A549 (cell line): ENCODE measurements at regions not wholly inside any gene's neighbourhood (a gene's known extent, or its start where the extent isn't known, plus 50 kb on each side); places are given as distances from the start of the nearest gene placed in this dataset.

Source experiments
- ATAC-seq, 2 experiments: fragments of 200-7000 bp in 1 of 2; fragments of >200 bp in 1 of 2; cut with Nextera tagmentation in 1 of 2; cut with Tn5 transposase in 1 of 2; 3 replicates each; pipeline versions ENCODE4 v1.8.0 to v1.9.1; 2018 to 2020; ENCODE audit warnings: mild to moderate bottlenecking in 1 of 2, moderate library complexity in 1 of 2
- CTCF ChIA-PET: fragments of 300-600 bp; sonication (Branson Sonifier 250); formaldehyde crosslinking; extraction: SDS; loops from one replicate; lab custom pipeline; 2021; ENCODE audit warnings: antibody characterized with exemption, inconsistent platforms; lab: Yijun Ruan, JAX
- POLR2A ChIA-PET: fragments of 350-600 bp; formaldehyde crosslinking; extraction: SDS; loops from one replicate; lab custom pipeline; 2021; ENCODE audit warnings: antibody characterized with exemption, inconsistent platforms; lab: Yijun Ruan, JAX
- DNase-seq, 2 experiments: peaks; one replicate each; pipeline versions ENCODE4 v3.0.0 to v3.0.0-alpha.2; 2011 to 2016; ENCODE audit warnings: low read depth in 1 of 2, low spot score in 1 of 2
- FAIRE-seq: peaks from 2 replicates; lab custom pipeline; 2011; peaks lifted over from hg19 to GRCh38; lab: Jason Lieb, UNC
- H3K27ac ChIP-seq, 2 experiments: fragments of >200 bp; sonication (Bioruptor Twin); formaldehyde crosslinking; 3 replicates each; pipeline ENCODE4 v1.5.1; 2016 to 2017
- H3K4me1 ChIP-seq: fragments of >200 bp; sonication (Bioruptor Twin); formaldehyde crosslinking; 3 replicates; pipeline ENCODE4 v1.6.1; 2016
- H3K4me2 ChIP-seq: fragments of >200 bp; sonication (Bioruptor Twin); formaldehyde crosslinking; 3 replicates; pipeline ENCODE4 v1.6.1; 2016
- H3K4me3 ChIP-seq: fragments of >200 bp; sonication (Bioruptor Twin); formaldehyde crosslinking; 3 replicates; pipeline ENCODE4 v1.5.1; 2016
- H3K9me3 ChIP-seq: fragments of >200 bp; sonication (Bioruptor Twin); formaldehyde crosslinking; 3 replicates; pipeline ENCODE4 v1.6.1; 2016
- ATOH8 ChIP-seq: fragments of 250-450 bp; sonication (Bioruptor Pico); IDR thresholded peaks from 2 replicates; pipeline ENCODE4 v1.5.0; 2020; ENCODE audit warnings: low read depth, mild to moderate bottlenecking, moderate library complexity
- BCL3 ChIP-seq: fragments of >200 bp; sonication (Bioruptor Twin); formaldehyde crosslinking; IDR thresholded peaks from 3 replicates; pipeline ENCODE4 v1.6.1; 2016
- CBX2 ChIP-seq: fragments of 200-600 bp; sonication (generic); IDR thresholded peaks from 2 replicates; pipeline ENCODE4 v1.6.1; 2016; ENCODE audit warnings: low read depth, mild to moderate bottlenecking, borderline replicate concordance
- CEBPB ChIP-seq, 2 experiments: fragments of >200 bp in 1 of 2; sonication (Bioruptor Twin) in 1 of 2; formaldehyde crosslinking in 1 of 2; IDR thresholded peaks; 2 replicates each; pipeline ENCODE4 v1.6.1; 2012 to 2016
- EHMT2 ChIP-seq: fragments of 200-600 bp; sonication (generic); IDR thresholded peaks from 2 replicates; pipeline ENCODE4 v1.6.1; 2016; ENCODE audit warnings: antibody characterized with exemption, low read depth, mild to moderate bottlenecking, moderate library complexity
- EP300 ChIP-seq, 2 experiments: fragments of >200 bp; sonication (Bioruptor Twin); formaldehyde crosslinking; IDR thresholded peaks; 2 replicates in 1 of 2; 3 replicates in 1 of 2; pipeline ENCODE4 v1.6.1; 2016 to 2017
- FOSL2 ChIP-seq, 2 experiments: fragments of 450-650 bp in 1 of 2; fragments of >200 bp in 1 of 2; sonication (Bioruptor Twin) in 1 of 2; formaldehyde crosslinking; IDR thresholded peaks; 2 replicates each; pipeline versions ENCODE4 v1.5.0 to v1.6.1; 2016 to 2020; ENCODE audit warnings: mild to moderate bottlenecking in 1 of 2, moderate library complexity in 1 of 2
- GATA3 ChIP-seq: IDR thresholded peaks from 2 replicates; pipeline ENCODE4 v1.6.1; 2012; ENCODE audit warnings: borderline replicate concordance
- HEYL ChIP-seq: fragments of 250-450 bp; sonication (Bioruptor Pico); IDR thresholded peaks from 2 replicates; pipeline ENCODE4 v1.8.0; 2021; ENCODE audit warnings: mild to moderate bottlenecking, moderate library complexity
- JUN ChIP-seq, 2 experiments: fragments of >200 bp; sonication (Bioruptor Twin); formaldehyde crosslinking; IDR thresholded peaks; 2 replicates in 1 of 2; 3 replicates in 1 of 2; pipeline ENCODE4 v1.6.1; 2016 to 2017
- JUNB ChIP-seq: fragments of >200 bp; sonication (Bioruptor Twin); formaldehyde crosslinking; IDR thresholded peaks from 2 replicates; pipeline ENCODE4 v1.6.1; 2016
- MAFK ChIP-seq: fragments of 450-650 bp; IDR thresholded peaks from 2 replicates; pipeline ENCODE4 v1.6.1; 2014; ENCODE audit not compliant: partially characterized antibody
- MAX ChIP-seq: IDR thresholded peaks from 2 replicates; pipeline ENCODE4 v1.6.1; 2012
- NFE2L2 ChIP-seq: fragments of 150-350 bp; conservative IDR thresholded peaks from 2 replicates; pipeline ENCODE4 v1.6.1; 2014; ENCODE audit warnings: low read length
- NR3C1 ChIP-seq: fragments of >200 bp; sonication (Bioruptor Twin); formaldehyde crosslinking; IDR thresholded peaks from 3 replicates; pipeline ENCODE4 v1.6.1; 2017
- PBX3 ChIP-seq: IDR thresholded peaks from 2 replicates; pipeline ENCODE4 v1.6.1; 2012
- POLR2AphosphoS2 ChIP-seq: conservative IDR thresholded peaks from 2 replicates; pipeline ENCODE4 v1.6.1; 2012; ENCODE audit warnings: low read length, improper control_type of control experiment, inconsistent platforms
- RARB ChIP-seq: fragments of 250-450 bp; sonication (Bioruptor Pico); IDR thresholded peaks from 2 replicates; pipeline ENCODE4 v1.8.0; 2021; ENCODE audit warnings: mild to moderate bottlenecking, moderate library complexity
- REST ChIP-seq: fragments of 200-600 bp; sonication (generic); IDR thresholded peaks from 2 replicates; pipeline ENCODE4 v1.6.1; 2016; ENCODE audit warnings: antibody characterized with exemption, mild to moderate bottlenecking, moderate library complexity
- RFX5 ChIP-seq: fragments of 450-650 bp; IDR thresholded peaks from 2 replicates; pipeline ENCODE4 v1.7.1; 2014; ENCODE audit warnings: antibody characterized with exemption, mild to moderate bottlenecking, moderate library complexity
- RNF2 ChIP-seq: fragments of 200-600 bp; sonication (generic); IDR thresholded peaks from 2 replicates; pipeline ENCODE4 v1.6.1; 2016; ENCODE audit warnings: low read depth, mild to moderate bottlenecking, antibody characterized with exemption, moderate library complexity, borderline replicate concordance
- ZFP36 ChIP-seq: fragments of 450-650 bp; IDR thresholded peaks from 2 replicates; pipeline ENCODE4 v1.6.1; 2014; ENCODE audit warnings: borderline replicate concordance; ENCODE audit not compliant: partially characterized antibody
- WGBS: methylation state at CpG from one replicate; pipeline ENCODE4 v1.1.6; 2017; ENCODE audit errors: missing lambda C conversion rate; 5-methylcytosine and 5-hydroxymethylcytosine counted together
- TF ChIP-seq, protein P1 (sequence below): fragments of 250-450 bp; sonication (Bioruptor Pico); IDR thresholded peaks from 2 replicates; pipeline ENCODE4 v1.5.0; 2021; ENCODE audit warnings: mild to moderate bottlenecking, moderate library complexity, borderline replicate concordance
- TF ChIP-seq, protein P2 (sequence below): fragments of >200 bp; sonication (Bioruptor Twin); formaldehyde crosslinking; IDR thresholded peaks from 2 replicates; pipeline ENCODE4 v1.6.1; 2016
- TF ChIP-seq, protein P3 (sequence below): fragments of 150-350 bp; IDR thresholded peaks from 2 replicates; pipeline ENCODE4 v1.6.1; 2014; ENCODE audit warnings: low read depth, mild to moderate bottlenecking, low read length

DNA sequence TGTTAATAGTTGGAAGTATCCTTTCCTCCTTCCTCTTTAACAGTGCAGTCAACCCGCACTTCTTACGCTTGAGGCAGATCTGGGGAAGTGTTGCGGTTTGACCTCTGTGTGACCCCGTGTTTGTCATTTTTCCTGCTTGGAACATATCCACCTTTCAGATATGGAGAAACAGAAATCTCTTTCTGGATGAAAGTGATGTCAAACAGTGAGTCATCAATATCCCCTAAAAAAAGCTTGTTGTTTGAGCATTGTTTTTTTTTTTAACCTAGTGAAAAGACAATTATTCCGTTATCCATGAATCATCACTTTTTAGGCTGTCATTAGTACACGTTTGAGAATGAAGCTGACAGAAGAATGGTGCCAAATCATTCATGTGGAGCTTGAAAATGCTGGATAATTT is 293.7 kb downstream of the ARPP21 start:
- peak overlapping the region; percentile 73 for H3K4me2 ChIP-seq
- FAIRE-seq, result peak; percentile 81
- H3K27ac ChIP-seq, result peak overlapping the region in 1 of 2 experiments; percentile 25; a peak in 2 of 6 replicates
- CTCF ChIA-PET, result no interaction called here
- H3K4me3 ChIP-seq, result no peak overlapping the region
- DNase-seq, result peak; percentile 8 to 85
- TF ChIP-seq GATA3 (peak; percentile 59; the same call in 1 of the 2 replicates), RARB (CRISPR knock-in tag) (peak; percentile 67; the same call in 1 of the 2 replicates), ZFP36 (no peak), POLR2AphosphoS2 (no peak), NFE2L2 (peak; percentile 37), MAX (0 out of 2 replicates have a peak, but pooled peaks have one; percentile 24), BCL3 (no peak), NR3C1 (no peak), FOSL2 (IDR thresholded peaks at IDR 0.05) (peak; percentile 73), FOSL2 (CRISPR knock-in tag; IDR thresholded peaks at IDR 0.05) (peak; percentile 91), REST (no peak), JUNB (peak; percentile 84), HEYL (CRISPR knock-in tag) (no peak), JUN (IDR thresholded peaks at IDR 0.05) (peak; percentile 26 to 47; a peak in 1 of 5 replicates), RFX5 (no peak), PBX3 (no peak), EP300 (IDR thresholded peaks at IDR 0.05) (peak in 1 of 2 experiments; percentile 21; a peak in 1 of 5 replicates), CBX2 (no peak), ATOH8 (no peak), RNF2 (no peak), CEBPB (IDR thresholded peaks at IDR 0.05) (0 out of 4 replicates have a peak, but pooled peaks of 1 of the 2 experiments have one; percentile 36), EHMT2 (0 out of 2 replicates have a peak, but pooled peaks have one; percentile 22), MAFK (peak; percentile 98)
- TF ChIP-seq, protein P1, sequence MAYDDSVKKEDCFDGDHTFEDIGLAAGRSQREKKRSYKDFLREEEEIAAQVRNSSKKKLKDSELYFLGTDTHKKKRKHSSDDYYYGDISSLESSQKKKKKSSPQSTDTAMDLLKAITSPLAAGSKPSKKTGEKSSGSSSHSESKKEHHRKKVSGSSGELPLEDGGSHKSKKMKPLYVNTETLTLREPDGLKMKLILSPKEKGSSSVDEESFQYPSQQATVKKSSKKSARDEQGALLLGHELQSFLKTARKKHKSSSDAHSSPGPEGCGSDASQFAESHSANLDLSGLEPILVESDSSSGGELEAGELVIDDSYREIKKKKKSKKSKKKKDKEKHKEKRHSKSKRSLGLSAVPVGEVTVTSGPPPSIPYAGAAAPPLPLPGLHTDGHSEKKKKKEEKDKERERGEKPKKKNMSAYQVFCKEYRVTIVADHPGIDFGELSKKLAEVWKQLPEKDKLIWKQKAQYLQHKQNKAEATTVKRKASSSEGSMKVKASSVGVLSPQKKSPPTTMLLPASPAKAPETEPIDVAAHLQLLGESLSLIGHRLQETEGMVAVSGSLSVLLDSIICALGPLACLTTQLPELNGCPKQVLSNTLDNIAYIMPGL (CRISPR knock-in tag), result no peak
- TF ChIP-seq, protein P2, sequence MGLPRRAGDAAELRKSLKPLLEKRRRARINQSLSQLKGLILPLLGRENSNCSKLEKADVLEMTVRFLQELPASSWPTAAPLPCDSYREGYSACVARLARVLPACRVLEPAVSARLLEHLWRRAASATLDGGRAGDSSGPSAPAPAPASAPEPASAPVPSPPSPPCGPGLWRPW, result no peak
- TF ChIP-seq, protein P3, sequence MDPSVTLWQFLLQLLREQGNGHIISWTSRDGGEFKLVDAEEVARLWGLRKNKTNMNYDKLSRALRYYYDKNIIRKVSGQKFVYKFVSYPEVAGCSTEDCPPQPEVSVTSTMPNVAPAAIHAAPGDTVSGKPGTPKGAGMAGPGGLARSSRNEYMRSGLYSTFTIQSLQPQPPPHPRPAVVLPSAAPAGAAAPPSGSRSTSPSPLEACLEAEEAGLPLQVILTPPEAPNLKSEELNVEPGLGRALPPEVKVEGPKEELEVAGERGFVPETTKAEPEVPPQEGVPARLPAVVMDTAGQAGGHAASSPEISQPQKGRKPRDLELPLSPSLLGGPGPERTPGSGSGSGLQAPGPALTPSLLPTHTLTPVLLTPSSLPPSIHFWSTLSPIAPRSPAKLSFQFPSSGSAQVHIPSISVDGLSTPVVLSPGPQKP, result no peak
- TF ChIP-seq, all 56 proteins: peak for 11
- peak; percentile 73 to 83; a peak in 4 of 6 replicates for ATAC-seq
- POLR2A ChIA-PET, result no interaction called here
- H3K9me3 ChIP-seq, result no peaks in the 10 kb centered on the region
- peaks cover 20% of the 10 kb centered on the region for H3K4me1 ChIP-seq
- 1% methylated on average over 6 of the region's 6 CpGs for WGBS
